NOMO-1 treated with DMSO at 0.1 percent for 48 hours (cell line): ENCODE measurements at regions not wholly inside any gene's neighbourhood (a gene's known extent, or its start where the extent isn't known, plus 50 kb on each side); places are given as distances from the start of the nearest gene placed in this dataset.
"Not testable (repeated sequence)": the region's sequence is repeated elsewhere in the genome, so short reads cannot be mapped to it uniquely, and the experiment has no call there.

ENCODE experiments used
- DNase-seq: peaks from one replicate; lab custom pipeline; 2025; ENCODE audit not compliant: unreplicated experiment; lab: John Stamatoyannopoulos, UW

DNA sequence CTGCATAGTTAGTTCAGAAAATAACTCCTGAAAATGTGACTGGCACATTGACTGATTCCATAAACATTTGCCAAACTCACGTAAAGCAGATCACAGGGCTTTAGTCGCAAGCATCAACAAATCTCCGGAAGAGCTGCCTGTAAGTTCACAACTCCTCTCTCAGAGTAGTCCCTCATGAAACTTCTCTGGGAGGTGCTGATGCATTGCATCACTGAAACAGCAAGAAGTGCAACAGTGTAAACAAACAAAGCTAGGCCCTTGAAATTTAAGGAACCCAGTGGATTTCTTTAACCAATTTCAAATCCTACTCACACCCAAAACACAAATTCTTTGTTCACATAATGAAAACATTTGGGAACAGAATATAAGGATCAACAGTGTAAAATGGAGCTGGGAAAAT is 1691.7 kb upstream of the FLRT2 start:
- DNase-seq: no peak

DNA sequence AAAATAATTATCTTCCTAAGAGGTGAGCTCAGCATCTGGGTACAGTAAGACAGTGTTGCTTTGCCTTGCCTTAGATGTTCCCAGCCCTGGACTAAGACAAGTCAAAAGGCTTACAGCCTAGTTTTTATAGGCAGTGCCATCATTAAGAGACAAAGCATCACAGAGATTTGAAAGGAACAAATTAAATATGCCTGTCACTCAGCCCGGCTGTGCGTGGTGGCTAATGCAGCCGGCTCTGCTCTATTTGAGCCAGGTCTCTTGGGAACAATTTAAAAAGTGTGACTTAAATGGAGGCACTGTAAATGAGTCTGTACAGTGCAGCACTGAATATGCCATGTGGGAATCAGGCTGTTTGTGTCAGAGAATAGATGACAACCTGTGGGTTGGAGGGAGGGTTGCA is 1687.4 kb upstream of the FLRT2 start:
- no peak for DNase-seq

DNA sequence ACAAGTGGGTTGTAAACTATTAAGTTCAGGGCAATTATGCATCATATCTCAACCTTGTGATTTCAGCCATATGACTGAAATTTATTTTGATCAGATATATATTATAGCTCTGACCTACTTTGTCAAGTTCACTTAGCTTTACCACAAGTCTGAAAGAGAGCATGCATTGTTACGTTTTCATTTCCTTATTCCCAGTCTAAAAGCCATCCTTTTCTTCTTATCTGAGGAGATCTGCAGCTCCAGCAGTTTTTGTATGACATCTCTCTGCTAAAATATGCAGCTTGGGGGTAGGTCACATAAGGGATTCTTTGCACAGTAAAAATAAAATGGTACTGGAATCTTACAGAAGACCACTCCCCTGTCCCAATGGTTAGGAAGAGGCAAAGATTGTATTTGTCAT is 1682.8 kb upstream of the FLRT2 start:
- DNase-seq: no peak

DNA sequence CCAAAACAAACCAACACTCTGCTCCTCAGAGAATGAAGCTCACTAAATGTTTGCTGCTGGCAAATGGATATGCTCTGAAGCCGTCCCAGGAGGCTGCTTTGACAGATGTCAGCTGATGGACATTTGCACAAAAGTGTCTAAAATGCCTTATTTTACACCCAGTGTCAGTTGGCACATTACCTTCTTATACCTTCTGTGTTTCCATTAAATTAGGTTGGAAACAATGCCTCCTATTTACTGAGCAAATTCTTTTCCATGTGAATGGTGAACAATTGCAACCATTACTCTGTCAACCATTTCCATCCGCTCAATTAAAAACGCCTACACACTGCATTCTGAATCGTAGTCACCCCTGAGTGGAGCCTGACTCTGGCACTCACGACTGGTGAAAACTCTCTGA is 1679.9 kb upstream of the FLRT2 start:
- no peak for DNase-seq

DNA sequence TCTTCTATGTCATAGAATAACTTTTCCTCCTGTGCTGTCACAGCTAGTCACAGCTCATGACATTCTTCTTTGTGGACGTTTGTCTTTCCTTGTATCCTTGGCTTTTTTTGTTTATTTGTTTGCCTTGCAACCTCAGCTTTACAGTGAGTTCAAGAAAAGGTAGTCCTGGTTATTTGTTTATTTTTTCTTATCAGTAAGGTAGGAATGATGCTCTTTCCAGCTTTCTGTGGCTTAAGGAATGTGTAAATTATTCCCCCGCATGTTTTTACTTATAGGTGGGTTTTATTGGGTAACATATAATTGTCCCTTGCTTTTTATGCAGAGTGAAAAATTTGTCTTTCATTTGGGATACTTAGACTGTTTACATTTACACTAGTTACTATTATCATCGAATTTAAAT is 1673.6 kb upstream of the FLRT2 start:
- DNase-seq: no peak

DNA sequence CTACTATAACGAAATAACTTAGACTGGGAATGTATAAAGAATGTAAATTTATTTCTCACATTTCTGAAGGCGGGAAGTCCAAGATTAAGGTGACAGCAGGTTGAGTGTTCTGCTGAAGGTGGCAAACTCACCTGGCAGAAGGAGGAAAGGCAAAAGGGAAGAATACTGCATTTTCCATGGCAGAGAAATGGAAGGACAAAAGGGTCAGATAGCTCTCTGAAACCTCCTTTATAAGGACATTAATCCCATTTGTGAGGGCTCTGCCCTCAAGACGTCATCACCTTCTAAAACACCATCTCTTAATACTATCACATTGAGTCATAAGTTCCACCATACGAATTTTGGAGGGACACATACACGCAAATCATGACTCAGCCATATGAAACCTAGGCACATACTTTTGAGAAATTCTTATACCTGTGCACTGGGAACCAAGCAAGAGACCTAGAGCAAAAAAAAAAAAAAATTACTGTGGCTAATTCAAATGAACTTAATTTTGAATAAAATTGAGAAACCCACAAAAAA is 1669.3 kb upstream of the FLRT2 start:
- DNase-seq: no peak

DNA sequence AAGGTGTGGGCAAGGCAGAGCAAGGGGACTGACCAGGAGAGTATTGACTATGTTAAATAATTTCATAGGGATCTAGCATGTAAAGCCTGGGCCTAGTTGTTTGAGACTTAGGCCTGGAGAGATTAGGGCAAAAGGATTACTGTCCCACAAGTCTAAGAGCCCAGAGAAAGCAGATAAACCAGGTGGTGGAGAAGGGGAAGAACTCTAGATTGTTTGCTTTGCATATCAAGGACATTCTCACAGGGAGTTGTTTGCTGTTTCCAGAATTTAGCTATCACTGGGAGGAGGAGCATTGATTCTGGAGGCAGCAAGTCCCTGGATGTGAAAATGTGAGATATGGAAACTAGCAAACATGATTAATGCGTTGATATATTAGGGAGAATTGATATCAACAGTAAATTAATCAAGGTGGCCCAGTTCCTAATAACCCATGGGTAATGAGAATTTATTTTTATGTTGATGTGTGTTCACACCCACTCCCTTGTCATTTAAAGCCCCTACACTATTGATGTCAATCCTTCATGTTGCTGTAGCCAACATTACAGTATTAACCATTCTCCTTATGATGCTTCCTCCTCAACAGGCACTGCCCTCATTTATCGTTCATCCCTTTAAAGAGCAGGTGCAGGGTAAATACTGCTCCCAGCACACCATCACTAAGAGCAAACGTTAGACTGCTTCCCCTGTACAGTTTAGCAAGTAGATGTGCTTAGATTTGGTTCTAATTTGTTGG is 1666.7 kb upstream of the FLRT2 start:
- DNase-seq: no peak

DNA sequence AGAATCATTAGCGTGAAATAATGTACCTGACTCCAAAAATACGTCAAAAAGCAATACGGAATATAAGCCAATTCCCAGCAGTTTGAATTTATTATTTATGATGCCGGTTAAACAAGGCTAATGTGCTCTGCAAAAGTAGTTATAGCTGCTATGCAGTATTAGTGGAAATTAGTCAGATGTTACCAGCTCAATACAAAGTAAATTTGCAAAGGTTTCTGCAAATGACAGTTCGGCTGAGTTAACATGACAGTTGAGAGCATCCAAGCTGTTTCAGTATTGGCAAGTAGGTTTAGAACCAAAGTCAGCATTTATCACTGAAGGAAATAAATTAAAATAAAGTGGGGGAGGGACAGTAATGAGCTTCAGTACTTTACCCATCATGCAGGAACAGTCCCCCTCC is 1665.8 kb upstream of the FLRT2 start:
- DNase-seq: no peak

DNA sequence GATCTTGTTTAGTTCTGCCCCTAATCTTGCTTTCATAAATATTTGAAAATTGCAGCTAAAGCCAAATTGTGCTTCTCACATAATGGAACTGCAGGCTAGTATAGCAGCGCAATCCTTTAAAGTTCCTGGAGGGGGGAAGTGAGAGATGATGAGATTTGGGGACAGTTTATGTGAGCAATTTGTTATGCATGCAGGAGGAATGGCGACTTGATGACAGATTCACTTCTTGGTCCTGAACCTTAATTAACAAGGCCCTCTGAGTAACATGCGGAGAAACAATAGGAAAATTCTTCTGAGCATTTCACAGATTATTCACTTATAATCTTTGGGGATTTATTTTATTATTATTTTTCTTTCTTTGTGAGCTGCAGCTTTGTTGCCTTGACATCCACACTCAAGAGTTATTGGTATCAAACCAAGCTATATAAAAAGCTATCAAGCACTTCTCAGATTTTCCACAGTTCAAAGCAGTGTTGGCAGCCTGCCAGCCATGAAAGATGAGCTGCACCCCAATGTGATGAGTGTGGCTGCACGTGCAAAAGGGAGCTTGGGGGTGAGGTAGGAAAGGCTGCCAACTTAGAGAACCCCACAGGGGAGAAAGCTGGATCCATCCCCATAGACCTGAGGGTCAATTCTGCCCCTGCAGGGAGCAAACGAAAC is 1662.2 kb upstream of the FLRT2 start:
- DNase-seq: no peak

DNA sequence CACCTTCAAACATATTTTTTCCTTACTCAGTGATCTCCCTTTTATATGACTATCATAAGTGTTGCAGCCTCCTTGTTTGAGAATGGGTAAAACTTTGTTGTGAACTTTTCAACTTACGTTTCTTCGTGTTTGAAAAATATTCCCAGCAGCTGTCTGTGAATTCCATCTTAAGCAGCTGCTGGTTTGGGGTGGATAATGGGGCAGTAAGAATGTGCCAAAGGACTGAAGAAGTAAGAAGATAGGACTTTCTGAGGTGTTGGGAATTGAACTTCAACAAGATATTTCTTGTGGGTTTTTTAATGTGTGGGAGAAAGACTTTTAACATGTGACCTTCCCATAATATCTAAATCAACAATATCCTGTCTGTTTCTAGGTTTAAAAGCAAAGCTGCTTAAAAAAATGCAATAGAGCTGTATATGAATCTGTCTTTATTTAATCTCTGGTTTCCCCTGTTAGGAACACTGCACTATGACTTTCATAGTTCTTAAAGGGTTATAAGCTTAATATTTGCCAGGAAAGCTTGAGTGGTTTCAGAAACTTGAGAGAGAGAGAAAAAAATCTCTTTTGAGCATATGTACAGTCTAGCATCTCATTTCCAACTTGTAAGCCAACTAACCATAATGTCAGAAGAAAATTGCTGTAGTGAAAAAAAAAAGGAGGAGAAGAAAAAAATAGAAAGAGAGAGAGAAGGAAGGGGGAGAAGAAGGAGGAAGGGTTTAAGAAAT is 1659.2 kb upstream of the FLRT2 start:
- no peak for DNase-seq

DNA sequence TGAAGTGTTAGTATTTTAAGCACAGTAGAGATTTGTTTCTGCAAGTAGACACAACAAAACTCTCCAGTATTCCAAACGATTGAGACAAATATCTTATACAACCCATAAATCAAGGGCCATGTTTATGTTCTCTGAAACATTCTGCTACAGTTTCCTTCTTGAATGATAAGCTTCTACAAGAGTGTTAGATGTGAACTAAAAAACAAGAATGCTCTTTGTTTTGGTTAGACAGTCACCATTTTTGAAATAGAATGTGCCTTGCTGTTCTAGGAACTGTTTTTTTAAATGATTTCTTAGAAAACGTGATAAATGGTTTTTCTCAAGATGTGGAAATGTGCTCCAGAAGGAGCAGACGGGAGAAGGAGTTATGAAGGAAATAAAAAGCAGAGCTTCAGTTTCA is 1656.3 kb upstream of the FLRT2 start:
- DNase-seq: no peak

DNA sequence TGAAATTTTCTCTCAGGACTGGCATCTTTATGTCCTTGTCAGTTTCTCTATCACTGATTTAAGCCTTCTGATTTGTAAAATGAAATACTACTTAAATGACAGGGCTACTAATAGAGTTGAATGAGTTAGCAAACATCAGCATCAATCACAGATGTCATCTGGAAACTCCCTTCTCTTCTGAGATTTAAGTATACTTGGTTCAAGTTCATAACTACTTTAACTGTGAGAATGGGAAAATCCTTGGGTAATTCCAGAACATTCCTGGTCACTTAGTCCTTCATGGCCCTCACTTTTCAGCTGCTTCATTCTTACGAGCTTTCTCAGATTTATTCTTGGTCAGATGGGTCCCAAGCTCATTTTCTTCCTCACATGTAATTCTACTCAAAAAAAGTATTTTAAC is 1655.3 kb upstream of the FLRT2 start:
- no peak for DNase-seq

DNA sequence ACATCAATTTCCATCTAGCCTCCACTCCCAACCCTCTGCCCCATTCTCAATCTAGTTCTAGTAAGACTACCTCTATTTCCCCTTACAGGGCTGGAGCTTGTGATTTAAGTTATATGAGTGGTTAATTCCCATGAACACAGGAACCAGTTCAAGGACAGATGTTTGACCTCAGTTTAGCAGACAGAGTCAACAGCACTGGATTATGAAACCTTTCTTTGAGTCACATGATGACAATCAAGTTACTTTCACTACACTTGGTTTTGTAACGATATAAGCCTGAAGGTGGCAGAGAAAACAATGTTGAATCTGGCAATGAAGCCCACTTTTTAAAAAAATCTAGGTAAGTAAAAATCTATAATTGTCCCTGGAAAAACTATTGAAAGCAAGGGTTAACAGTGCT is 1646.2 kb upstream of the FLRT2 start:
- DNase-seq: peak; percentile 2

DNA sequence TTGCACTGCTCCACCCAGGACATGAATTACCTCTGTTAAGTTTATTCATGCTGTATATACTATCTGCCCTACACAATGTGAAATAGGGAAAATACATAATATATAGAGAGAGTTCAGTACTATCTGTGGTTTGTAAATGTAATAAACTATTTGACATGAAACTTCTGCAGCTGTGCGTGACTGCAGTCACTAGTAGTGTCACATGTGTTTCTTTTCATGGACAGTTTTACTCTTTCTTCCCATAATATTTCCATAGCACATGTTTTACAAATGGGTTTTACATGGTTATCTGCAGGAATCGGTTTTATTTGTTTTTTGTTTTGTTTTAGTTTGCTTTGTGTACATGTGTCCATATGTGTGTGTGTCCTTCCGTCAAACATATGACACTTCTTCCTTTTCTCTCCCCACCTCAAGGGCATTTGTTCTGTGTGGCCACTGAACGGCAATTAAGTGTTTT is 1644.1 kb upstream of the FLRT2 start:
- DNase-seq: no peak

DNA sequence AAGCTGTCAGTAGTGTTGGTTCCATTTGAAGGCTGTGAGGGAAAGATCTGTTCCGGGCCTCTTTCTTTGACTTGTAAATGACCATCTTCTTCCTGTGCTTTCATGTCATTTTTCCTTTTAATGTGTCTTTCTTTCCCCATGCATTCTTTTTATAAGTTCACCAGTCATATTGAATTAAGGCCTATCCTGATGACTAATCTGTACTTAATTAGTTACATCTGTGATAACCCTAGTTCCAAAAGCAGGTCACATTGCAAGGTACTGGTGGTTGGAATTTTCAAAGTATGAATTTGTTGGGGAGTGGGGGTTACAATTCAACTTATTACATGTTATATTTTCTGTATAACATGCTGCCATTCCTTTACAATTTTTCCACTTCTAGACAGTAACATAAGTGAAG is 1642.1 kb upstream of the FLRT2 start:
- no peak for DNase-seq

DNA sequence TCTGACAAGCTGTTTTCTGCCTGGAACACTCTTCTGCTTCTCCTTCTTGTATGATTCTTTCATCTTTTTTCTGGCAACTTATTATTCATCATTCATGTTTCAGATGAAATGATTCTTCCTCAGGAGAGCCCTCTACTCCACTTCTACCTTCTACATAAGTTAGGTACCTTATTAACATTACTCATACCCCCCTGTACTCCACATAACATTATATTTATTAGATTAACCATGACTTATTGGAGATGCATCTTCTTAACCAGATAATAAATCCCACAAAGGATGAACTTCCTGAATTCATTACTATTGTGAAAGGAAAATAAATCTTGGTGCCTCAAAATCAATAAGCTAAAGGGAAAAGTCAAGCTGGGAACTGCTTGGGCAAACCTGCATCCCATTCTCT is 1636.5 kb upstream of the FLRT2 start:
- DNase-seq: no peak

DNA sequence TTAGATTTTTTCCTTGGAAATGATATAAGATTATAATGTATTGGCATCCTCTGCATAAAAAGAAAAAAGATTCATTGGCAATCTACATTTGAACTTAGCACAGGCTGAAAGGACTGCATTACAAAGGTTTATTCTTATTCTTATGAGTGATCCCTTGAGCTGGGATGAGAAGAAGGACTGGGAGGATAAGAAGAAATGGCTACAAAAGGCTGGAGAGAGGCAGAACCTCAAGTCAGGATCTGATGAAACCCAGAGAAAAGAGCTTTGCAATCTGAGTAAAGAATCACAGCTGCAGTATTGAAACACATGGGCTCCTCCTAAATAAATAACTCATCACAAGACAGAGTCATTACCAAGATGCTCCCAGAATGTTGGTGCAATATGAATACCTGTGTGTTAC is 1635.4 kb upstream of the FLRT2 start:
- no peak for DNase-seq

DNA sequence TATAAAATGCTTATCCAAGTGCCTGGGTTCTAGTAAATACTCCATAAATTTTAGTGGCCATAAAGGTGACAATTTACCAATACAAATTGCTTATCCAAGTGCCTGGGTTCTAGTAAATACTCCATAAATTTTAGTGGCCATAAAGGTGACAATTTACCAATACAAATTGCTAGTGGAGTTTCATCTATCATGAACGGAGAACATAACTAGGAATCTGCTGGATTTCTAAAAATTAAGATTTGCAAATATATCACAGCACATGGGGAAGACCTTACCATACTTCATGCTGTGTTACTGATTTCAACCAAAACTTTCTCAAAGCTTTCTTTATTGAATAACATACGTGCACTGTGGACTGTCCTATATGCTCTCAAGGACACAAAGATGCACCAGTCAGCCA is 1631.4 kb upstream of the FLRT2 start:
- not testable (repeated sequence) for DNase-seq

DNA sequence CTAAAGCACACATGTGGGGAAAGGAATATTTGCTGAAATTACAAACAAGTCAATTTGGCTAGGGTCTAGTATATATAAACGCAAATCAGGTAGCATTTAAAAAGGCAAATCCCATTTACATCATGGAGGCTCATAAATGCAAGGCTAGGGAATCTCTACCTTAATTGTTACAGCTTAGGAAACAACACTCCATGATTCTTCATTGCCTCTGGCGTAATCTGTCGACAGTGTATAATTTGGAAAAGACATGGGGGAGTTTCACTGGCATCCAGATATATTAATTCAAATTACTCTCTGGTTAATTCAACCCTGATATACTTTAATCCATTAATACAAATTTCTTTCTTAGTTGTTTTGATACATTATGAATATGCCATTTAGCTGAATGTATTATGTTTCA is 1630.2 kb upstream of the FLRT2 start:
- no peak for DNase-seq

DNA sequence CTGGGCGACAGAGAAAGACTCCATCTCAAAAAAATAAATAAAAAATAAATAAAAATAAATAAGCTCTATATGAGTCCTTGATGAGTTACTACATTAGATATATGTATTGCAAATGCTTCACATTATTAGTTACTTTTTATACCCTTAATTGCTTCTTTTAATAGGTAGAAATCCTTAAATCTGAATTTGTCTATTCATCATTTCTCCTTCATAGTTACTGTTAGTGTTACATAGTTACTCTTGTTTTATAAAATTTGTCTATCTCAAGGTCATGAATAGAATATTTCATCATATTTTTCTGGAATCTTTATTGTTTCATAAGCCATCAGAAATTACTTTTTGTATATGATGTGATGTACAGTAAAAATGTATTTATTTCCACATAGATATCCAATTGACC is 1624.8 kb upstream of the FLRT2 start:
- DNase-seq: no peak

DNA sequence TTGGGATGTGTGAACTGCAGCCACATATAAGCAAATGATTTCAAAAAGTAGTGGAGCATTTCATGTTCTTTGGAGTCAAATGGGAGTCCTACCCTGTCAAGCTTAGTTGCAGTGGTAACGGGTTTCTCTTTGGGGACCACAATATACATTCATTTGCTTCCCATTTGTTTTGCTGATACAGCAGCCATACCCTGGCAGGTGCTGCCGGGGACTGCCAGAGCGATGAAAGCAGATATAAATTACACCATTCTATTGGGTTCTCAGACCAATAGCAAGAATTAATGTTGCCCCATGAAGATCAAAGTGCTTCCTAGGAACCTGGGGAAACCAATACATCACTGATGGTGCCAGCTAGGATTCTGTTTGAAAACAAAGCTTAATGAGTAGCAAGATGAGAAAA is 1621.5 kb upstream of the FLRT2 start:
- DNase-seq: no peak

DNA sequence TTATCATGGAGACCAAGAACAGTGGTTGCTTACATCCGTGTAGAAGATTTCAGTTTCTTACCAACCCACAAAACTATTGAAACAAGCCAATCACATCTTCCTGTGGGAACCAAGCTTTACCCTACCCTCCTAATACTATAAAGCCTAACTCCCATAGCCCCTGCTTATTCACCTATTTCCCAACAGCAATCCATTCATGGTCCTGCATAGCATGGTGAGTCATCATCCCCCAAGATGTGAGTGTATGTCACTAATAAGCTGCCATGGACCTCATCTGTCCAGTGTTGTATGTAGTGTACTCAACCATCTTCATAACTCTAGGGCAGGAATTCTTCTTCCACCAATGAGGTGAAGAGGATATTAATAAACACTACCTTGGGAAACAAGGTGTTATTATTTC is 1620.4 kb upstream of the FLRT2 start:
- no peak for DNase-seq
